ENCODE measurements at regions not wholly inside any gene's neighbourhood (a gene's known extent, or its start where the extent isn't known, plus 50 kb on each side); places are given as distances from the start of the nearest gene placed in this dataset.
A peak's percentile ranks its signal among the peaks of the same experiment; 100 is the strongest.

GRCh38 chr6:126541806-126542491 lies 202.0 kb downstream of the CENPW start:
- intact Hi-C loops (cut with DNase I, micrococcal nuclease), result no loop called here
- DNase-seq (no peak), ATAC-seq (no peak)
- no peaks in the 10 kb centered on the region for H3K9me3 ChIP-seq
- no peaks in the 10 kb centered on the region for H3K36me3 ChIP-seq (ENCODE audit: low read depth)
- TF ChIP-seq CTCF (IDR thresholded peaks at IDR 0.05), result no peak
- H3K4me3 ChIP-seq, result no peak overlapping the region
- H3K4me1 ChIP-seq (ENCODE audit: low read depth), result no peaks in the 10 kb centered on the region

GRCh38 chr6:126546541-126547120 lies 206.7 kb downstream of the CENPW start:
- H3K4me1 ChIP-seq (ENCODE audit: low read depth), result no peaks in the 10 kb centered on the region
- no peak overlapping the region for H3K4me3 ChIP-seq
- ATAC-seq (no peak), DNase-seq (no peak)
- intact Hi-C loops (cut with DNase I, micrococcal nuclease), result no loop called here
- H3K9me3 ChIP-seq, result no peaks in the 10 kb centered on the region
- no peaks in the 10 kb centered on the region for H3K36me3 ChIP-seq (ENCODE audit: low read depth)
- TF ChIP-seq CTCF (IDR thresholded peaks at IDR 0.05), result no peak

GRCh38 chr6:126548300-126548699 lies 208.4 kb downstream of the CENPW start:
- Histone ChIP-seq H3K36me3 (ENCODE audit: low read depth) (no peaks in the 10 kb centered on the region), H3K9me3 (no peaks in the 10 kb centered on the region), H3K4me3 (no peak overlapping the region), H3K4me1 (ENCODE audit: low read depth) (no peaks in the 10 kb centered on the region)
- intact Hi-C loops (cut with DNase I, micrococcal nuclease), result no loop called here
- no peak for TF ChIP-seq CTCF (IDR thresholded peaks at IDR 0.05)
- DNase-seq (no peak), ATAC-seq (no peak)

- H3K4me3 ChIP-seq, result no peak overlapping the region
Measured at GRCh38 chr6:126550323-126550722, 210.4 kb downstream of the CENPW start.

GRCh38 chr6:126551832-126552231 lies 211.9 kb downstream of the CENPW start:
- Histone ChIP-seq H3K4me1 (ENCODE audit: low read depth) (no peaks in the 10 kb centered on the region), H3K4me3 (no peak overlapping the region), H3K9me3 (no peaks in the 10 kb centered on the region), H3K36me3 (ENCODE audit: low read depth) (no peaks in the 10 kb centered on the region)
- intact Hi-C loops (cut with DNase I, micrococcal nuclease), result no loop called here
- no peak for TF ChIP-seq CTCF (IDR thresholded peaks at IDR 0.05)
- DNase-seq (no peak), ATAC-seq (no peak)

More at GRCh38 chr6:126550323-126550722, 210.4 kb downstream of the CENPW start:
- TF ChIP-seq CTCF (IDR thresholded peaks at IDR 0.05), result no peak
- no peaks in the 10 kb centered on the region for H3K36me3 ChIP-seq (ENCODE audit: low read depth)
- no peaks in the 10 kb centered on the region for H3K9me3 ChIP-seq
- DNase-seq (no peak), ATAC-seq (peak; percentile 25)
- intact Hi-C loops (cut with DNase I, micrococcal nuclease), result no loop called here
- no peaks in the 10 kb centered on the region for H3K4me1 ChIP-seq (ENCODE audit: low read depth)
